Activated CD4-positive, CD25-positive, alpha-beta regulatory T cell treated with anti-CD3 and anti-CD28 coated beads, Interleukin-2, amount 50 U/mL, for 16 hours (primary cell): ENCODE measurements at regions not wholly inside any gene's neighbourhood (a gene's known extent, or its start where the extent isn't known, plus 50 kb on each side); places are given as distances from the start of the nearest gene placed in this dataset.
A peak's percentile ranks its signal among the peaks of the same experiment; 100 is the strongest.

Source experiments
- DNase-seq: peaks from one replicate; pipeline ENCODE4 v3.0.0-alpha.2; 2020; ENCODE audit warnings: low read depth, low spot score

DNA sequence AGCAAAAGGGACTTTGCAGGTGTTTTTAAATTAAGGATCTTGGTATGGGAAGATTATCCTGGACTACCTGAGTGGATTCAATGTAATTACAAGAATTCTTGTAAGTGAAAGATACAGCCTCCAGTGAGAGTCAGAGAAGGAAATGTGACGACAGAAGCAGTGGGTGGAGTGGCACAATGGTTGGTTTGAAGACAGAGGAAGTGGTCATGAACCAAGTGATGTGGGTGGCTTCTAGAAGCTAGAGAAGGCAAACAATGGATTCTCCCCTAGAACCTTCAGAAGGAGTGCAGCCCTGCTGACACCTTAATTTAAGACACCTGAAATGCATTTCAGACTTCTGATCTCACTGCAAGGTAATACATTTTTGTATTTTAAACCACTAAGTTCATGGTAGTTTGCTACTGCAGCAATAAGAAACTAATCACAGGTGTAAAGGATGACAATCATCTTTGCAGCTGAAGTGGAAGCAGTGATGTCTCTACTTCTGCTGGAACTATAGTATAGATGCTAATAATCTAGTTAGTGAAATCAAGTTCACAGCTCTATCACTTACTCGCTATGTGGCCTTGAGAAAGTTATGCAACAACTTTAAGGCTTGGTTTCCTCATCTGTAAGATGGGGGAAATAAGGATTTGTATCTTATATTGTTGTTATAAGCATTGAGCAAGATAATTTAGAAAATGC lies 403.4 kb upstream of the SUCLG2 start:
- peak; percentile 40 for DNase-seq

- no peak for DNase-seq
Measured at GRCh38 chr3:68056556-68056955, 402.1 kb upstream of the SUCLG2 start.

- no peak for DNase-seq
Measured at GRCh38 chr3:68055215-68055614, 400.8 kb upstream of the SUCLG2 start.

GRCh38 chr3:68049776-68050175 lies 395.4 kb upstream of the SUCLG2 start:
- DNase-seq: no peak

DNA sequence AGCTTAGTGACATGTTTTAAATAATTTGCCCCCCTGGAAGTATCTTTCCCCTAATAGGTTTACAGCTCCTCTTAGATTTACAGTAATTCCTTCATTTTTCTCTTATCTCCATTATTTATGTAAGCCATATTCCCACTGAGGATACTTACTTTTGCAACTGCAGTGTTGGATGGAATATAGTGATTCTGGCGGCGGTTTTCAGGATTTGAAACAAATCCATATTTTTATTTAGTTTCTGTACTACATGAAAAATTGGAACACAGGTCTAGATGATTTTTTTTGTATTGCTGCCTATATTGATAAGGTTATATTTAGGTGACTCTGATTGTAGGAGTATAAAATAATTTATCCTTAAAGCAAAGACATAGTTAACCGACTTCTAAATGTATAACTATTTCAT lies 391.6 kb upstream of the SUCLG2 start:
- DNase-seq: no peak

DNA sequence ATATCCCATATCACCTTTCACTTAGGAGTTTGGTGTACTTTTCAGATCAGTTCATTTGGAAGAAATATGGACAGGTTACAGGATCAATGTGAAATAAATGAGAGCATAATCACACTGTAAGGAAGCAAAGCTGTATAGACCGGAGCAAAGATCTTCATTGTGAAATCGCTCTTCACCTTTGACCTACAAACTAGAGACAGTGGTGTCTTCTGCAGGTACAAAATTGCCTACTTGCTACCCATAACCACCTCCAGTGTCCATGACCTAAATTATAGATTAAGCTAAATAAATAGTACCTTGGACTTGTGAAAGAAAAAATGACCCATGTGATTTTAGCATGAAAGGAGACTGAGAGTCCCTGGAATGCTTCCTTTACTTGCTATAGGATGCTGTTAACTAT lies 379.5 kb upstream of the SUCLG2 start:
- no peak for DNase-seq

- DNase-seq: no peak
Measured at GRCh38 chr3:68032209-68032608, 377.8 kb upstream of the SUCLG2 start.

DNA sequence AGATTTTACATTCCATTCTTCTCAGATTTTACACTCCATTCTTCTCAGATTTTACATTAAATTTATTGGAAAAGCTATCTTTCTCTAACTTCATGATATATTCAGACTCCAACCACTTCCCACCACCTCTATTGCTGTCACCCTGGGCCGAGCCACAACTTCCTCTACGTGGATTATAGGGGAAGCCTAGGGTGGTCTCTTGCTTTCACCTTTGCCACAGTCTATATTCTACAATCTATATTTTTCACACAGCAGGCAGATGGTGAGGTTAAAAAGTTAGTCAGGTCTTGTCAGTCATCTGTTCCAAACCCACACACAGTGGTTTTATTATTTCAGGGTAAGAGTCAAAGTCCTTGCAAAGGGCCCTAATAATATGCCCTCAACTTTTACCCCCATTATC lies 370.8 kb upstream of the SUCLG2 start:
- no peak for DNase-seq

- no peak for DNase-seq
Measured at GRCh38 chr3:68019876-68020275, 365.5 kb upstream of the SUCLG2 start.

GRCh38 chr3:68018275-68018674 lies 363.9 kb upstream of the SUCLG2 start:
- DNase-seq: no peak

DNA sequence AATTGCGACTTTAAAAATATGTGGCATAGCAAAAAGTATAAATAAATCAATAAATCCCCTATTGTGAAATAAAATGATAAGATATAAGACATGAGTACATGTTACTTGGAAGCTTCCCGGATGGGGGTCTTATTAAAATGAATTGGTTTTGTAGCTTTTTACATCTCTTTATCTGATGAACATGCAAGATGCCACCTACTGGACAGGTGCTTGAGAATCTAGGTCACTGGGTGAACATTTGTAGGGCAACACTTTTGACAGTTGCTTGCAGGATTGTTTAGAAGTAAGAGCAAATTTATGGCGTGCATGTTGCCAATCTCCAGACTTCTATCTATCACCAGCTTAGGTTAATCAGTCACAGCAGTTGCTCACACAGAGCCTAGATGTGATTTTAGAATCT lies 362.7 kb upstream of the SUCLG2 start:
- no peak for DNase-seq

DNA sequence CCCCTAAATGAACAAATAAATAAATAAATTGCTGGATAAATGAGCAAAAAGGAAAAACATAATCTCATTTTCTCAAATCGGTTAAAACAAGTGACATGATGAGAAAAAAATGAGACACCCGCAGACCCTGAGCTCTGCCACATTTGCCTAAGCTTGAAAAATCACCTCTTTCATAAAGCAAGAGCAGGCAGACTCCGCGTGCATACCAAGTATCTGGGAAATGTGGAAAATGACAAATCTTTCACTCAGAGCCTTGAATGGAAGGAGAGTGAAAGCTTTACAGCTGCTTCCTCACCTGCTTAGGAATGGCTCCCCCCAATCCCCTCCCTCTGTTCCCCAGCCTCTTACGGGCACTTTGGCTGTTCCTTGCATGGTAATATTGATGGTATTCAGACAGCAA lies 355.5 kb upstream of the SUCLG2 start:
- no peak for DNase-seq

- no peak for DNase-seq
Measured at GRCh38 chr3:68007621-68008226, 353.3 kb upstream of the SUCLG2 start.

GRCh38 chr3:68006646-68007045 lies 352.2 kb upstream of the SUCLG2 start:
- no peak for DNase-seq

DNA sequence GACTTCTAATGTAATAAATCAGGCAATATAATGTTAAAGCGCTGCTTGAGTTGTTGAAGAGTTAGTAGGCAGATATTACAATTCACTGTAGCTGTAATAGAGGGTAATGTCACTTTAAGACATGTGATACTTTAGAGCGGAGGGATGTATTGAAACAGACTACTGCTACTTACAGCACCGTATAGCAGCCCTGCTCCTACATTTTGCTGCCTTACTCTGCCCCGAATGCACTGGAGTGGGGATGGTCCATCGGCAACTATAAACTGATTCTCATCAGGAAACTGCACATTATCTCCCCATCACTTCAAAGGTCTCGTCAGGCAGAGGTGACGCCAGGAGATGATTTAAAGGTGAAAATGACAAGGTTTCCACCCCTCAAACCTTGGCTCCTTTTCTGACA lies 349.7 kb upstream of the SUCLG2 start:
- DNase-seq: no peak

DNA sequence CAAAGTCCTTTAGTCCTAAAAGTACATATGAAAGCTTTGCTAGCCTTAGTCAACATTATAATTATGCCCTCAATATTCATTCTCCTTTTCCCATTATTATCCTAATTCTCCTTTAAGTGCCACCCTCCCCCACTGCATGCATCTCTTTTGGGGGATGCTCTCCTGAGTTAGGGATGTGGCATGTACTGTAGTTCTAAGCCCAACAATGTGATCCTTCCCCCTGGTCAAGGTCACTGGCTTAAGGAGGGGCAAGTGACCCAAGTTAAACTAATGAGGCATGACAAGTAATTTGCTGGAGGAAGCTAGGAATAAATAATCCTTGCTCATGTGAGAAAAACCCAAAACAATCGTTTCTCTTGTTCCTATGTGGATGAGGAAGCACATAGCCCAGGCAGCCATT lies 343.9 kb upstream of the SUCLG2 start:
- no peak for DNase-seq

- DNase-seq: no peak
Measured at GRCh38 chr3:67995206-67995605, 340.8 kb upstream of the SUCLG2 start.

DNA sequence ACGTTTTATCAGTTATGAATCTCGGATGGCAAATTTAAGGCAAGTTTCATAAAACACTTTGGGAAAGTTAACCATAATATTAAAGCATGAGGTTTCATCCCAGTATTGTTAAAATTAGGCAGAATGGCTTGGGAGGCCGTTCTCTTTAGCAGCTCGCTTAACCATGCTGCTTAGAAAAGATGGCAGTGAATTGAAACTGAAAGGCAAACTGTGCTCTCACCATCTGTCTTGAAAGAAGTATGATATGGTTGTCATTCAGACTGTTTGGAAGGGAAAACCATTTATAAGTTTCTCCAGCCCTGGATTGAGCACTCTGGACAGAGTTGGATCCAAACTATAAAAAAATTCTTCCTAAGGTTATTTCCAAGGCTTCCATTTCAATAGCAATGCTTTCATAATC lies 332.3 kb upstream of the SUCLG2 start:
- DNase-seq: no peak

DNA sequence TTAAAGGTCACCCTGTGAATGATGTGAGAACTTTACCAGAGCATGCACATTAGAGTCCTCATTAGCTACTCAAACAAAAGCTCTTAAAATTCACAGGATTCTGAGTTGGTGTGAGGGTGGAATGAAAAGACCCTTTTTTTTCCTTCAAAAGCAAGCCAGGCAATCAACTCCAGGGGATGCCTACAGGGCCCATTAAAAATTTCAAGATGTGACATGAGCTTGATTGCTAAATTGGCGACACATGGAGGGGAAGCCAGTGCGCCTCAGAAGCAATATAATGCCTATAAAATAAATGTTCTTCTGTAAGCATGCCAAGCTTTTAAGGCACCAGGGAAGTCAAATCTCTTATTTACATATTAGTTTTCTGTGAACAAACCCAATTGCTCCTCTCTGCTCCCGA lies 328.8 kb upstream of the SUCLG2 start:
- no peak for DNase-seq

- no peak for DNase-seq
Measured at GRCh38 chr3:67981077-67981476, 326.7 kb upstream of the SUCLG2 start.

GRCh38 chr3:67979342-67979741 lies 324.9 kb upstream of the SUCLG2 start:
- no peak for DNase-seq

DNA sequence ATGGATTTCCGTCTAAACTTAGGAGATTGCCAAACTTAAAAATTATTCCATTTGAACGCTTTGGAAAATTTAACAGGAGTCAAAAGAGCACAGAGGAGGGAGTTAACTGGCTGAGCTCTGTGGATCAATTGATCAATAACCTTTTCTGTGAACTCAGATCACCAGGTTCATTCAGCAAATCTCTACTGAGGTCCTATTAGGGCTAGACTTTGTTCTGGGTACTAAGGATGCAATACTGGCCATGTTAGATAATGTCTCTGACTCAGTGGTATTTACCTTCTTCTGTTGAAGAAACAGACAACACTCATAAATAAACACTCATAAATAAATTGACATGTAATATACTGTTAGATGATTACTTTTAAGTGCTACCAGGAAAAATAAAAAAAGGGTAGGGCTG lies 323.4 kb upstream of the SUCLG2 start:
- DNase-seq: no peak

DNA sequence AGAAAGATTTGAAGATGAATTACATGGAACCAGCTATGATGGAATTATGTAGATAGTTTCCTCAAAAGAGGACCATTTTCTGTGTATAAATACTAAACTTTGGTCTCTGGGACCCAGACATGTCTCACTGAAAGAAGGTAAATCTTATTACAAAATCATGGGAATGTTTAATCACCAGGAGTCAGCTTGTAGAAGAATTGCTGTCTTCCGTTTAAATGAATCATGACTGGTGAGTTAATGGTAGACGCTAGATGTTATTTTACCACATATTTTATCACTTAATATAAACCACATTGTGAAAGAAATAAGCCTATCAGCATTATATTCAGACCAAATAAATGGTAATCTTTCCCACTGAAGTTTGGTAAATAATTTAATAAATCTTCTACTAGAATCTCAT lies 322.3 kb upstream of the SUCLG2 start:
- DNase-seq: no peak

DNA sequence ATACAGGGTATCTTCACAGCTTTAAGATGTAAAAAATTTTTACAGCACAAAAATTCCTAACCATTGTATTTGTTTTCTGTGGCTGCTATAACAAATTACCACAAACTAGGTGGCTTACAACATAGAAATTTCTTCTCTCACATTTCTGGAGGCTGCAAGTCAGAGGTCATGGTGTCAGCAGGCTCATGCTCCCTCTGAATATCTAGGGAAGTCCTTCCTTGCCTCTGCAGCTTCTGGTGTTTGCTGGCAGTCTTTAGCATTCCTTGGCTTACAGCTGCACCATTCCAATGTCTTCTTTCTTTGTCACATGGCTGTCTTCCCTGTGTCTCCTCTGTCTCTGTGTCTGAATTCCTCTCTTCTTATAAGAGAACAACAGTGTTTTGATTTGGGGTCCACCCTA lies 310.2 kb upstream of the SUCLG2 start:
- DNase-seq: no peak
